NCI-H187 treated with DMSO at 0.1 percent for 48 hours (cell line): ENCODE measurements at regions not wholly inside any gene's neighbourhood (a gene's known extent, or its start where the extent isn't known, plus 50 kb on each side); places are given as distances from the start of the nearest gene placed in this dataset.
"Not testable (repeated sequence)": the region's sequence is repeated elsewhere in the genome, so short reads cannot be mapped to it uniquely, and the experiment has no call there.

Experiments used
- DNase-seq: peaks from one replicate; lab custom pipeline; 2025; lab: John Stamatoyannopoulos, UW

- no peak for DNase-seq
These were observed 335.7 kb upstream of the PIK3R1 start for GRCh38 chr5:67879620-67880510.

GRCh38 chr5:67878933-67879332, 336.6 kb upstream of the PIK3R1 start:
- DNase-seq, result no peak

- DNase-seq, result no peak
These were observed 339.2 kb upstream of the PIK3R1 start for GRCh38 chr5:67876371-67876770.

GRCh38 chr5:67875601-67876000, 340.0 kb upstream of the PIK3R1 start:
- no peak for DNase-seq

GRCh38 chr5:67873935-67874334, 341.6 kb upstream of the PIK3R1 start:
- DNase-seq, result no peak

- DNase-seq, result no peak
These were observed 344.9 kb upstream of the PIK3R1 start for GRCh38 chr5:67870662-67871061.

- not testable (repeated sequence) for DNase-seq
These were observed 351.2 kb upstream of the PIK3R1 start for GRCh38 chr5:67864335-67864734.

GRCh38 chr5:67858471-67859031, 357.0 kb upstream of the PIK3R1 start:
- DNase-seq, result no peak

GRCh38 chr5:67857502-67857901, 358.1 kb upstream of the PIK3R1 start:
- DNase-seq, result no peak

- no peak for DNase-seq
These were observed 360.0 kb upstream of the PIK3R1 start for GRCh38 chr5:67855523-67855922.

GRCh38 chr5:67850906-67851305, 364.6 kb upstream of the PIK3R1 start:
- not testable (repeated sequence) for DNase-seq

GRCh38 chr5:67844924-67845323, 370.6 kb upstream of the PIK3R1 start:
- no peak for DNase-seq

GRCh38 chr5:67842806-67843205, 372.8 kb upstream of the PIK3R1 start:
- DNase-seq, result no peak

GRCh38 chr5:67837225-67837624, 378.3 kb upstream of the PIK3R1 start:
- not testable (repeated sequence) for DNase-seq

- DNase-seq, result not testable (repeated sequence)
These were observed 379.1 kb upstream of the PIK3R1 start for GRCh38 chr5:67836496-67836895.

- DNase-seq, result peak; percentile 31
These were observed 384.5 kb upstream of the PIK3R1 start for GRCh38 chr5:67831048-67831447.

GRCh38 chr5:67827541-67827940, 388.0 kb upstream of the PIK3R1 start:
- no peak for DNase-seq

GRCh38 chr5:67824852-67825251, 390.7 kb upstream of the PIK3R1 start:
- no peak for DNase-seq

- no peak for DNase-seq
These were observed 397.9 kb upstream of the PIK3R1 start for GRCh38 chr5:67817652-67818051.

GRCh38 chr5:67816456-67816855, 399.1 kb upstream of the PIK3R1 start:
- no peak for DNase-seq

GRCh38 chr5:67815455-67816391, 399.8 kb upstream of the PIK3R1 start:
- no peak for DNase-seq

GRCh38 chr5:67814569-67815311, 400.8 kb upstream of the PIK3R1 start:
- DNase-seq, result no peak
